IMR-90 (cell line): ENCODE measurements at regions not wholly inside any gene's neighbourhood (a gene's known extent, or its start where the extent isn't known, plus 50 kb on each side); places are given as distances from the start of the nearest gene placed in this dataset.

Experiments used
- ATAC-seq: fragments of 200-7000 bp; cut with Tn5 transposase; 2 replicates; pipeline ENCODE4 v1.9.1; 2020; ENCODE audit warnings: low read depth, mild to moderate bottlenecking, moderate library complexity
- BruUV-seq: library from RNA; stranded (reverse); fragments of 400-500 nt; replicated peaks from 2 replicates; lab custom pipeline; 2021; lab: Mats Ljungman, UMichigan
- CTCF ChIA-PET: fragments of 300-600 bp; formaldehyde crosslinking; extraction: SDS; loops from one replicate; lab custom pipeline; 2021; ENCODE audit warnings: antibody characterized with exemption; lab: Yijun Ruan, JAX
- POLR2A ChIA-PET: fragments of 300-600 bp; sonication (Branson Sonifier 250); formaldehyde crosslinking; loops from one replicate; lab custom pipeline; 2022; ENCODE audit warnings: antibody characterized with exemption; ENCODE audit not compliant: unreplicated experiment; lab: Charles Lee
- DNase-seq: peaks from one replicate; pipeline ENCODE4 v3.0.0; 2013
- H2AFZ ChIP-seq: replicated peaks from 2 replicates; pipeline ENCODE3; 2013; ENCODE audit warnings: low read length, mild to moderate bottlenecking; ENCODE audit not compliant: poor library complexity
- H2AK5ac ChIP-seq: 2 replicates; pipeline ENCODE4 v1.6.1; 2013; ENCODE audit warnings: low read depth, low read length, inconsistent platforms
- H2AK9ac ChIP-seq: replicated peaks from 2 replicates; pipeline ENCODE3; 2013; ENCODE audit warnings: mild to moderate bottlenecking, low read depth, low read length, moderate library complexity; ENCODE audit not compliant: poor library complexity
- H2BK120ac ChIP-seq: 2 replicates; pipeline ENCODE4 v1.6.1; 2013; ENCODE audit warnings: low read depth, low read length, inconsistent platforms
- H2BK15ac ChIP-seq: 3 replicates; pipeline ENCODE4 v1.6.1; 2013; ENCODE audit warnings: low read depth, low read length, inconsistent platforms
- H2BK20ac ChIP-seq: 2 replicates; pipeline ENCODE4 v1.6.1; 2013; ENCODE audit warnings: low read depth, mild to moderate bottlenecking, inconsistent platforms, low read length, moderate library complexity
- H2BK5ac ChIP-seq: 2 replicates; pipeline ENCODE4 v1.6.1; 2013; ENCODE audit warnings: mild to moderate bottlenecking, low read depth, low read length, inconsistent platforms; ENCODE audit not compliant: poor library complexity, severe bottlenecking
- H3K14ac ChIP-seq: replicated peaks from 2 replicates; pipeline ENCODE4 v1.6.1; 2013; ENCODE audit warnings: low read depth, low read length, inconsistent platforms
- H3K18ac ChIP-seq: 2 replicates; pipeline ENCODE4 v1.6.1; 2013; ENCODE audit warnings: low read depth, low read length, control low read depth
- H3K23ac ChIP-seq: 2 replicates; pipeline ENCODE4 v1.6.1; 2013; ENCODE audit warnings: low read depth, low read length, inconsistent platforms
- H3K27ac ChIP-seq: 2 replicates; pipeline ENCODE4 v1.5.1; 2013; ENCODE audit warnings: mild to moderate bottlenecking, control low read depth, low read length; ENCODE audit not compliant: insufficient read depth
- H3K27me3 ChIP-seq: 2 replicates; pipeline ENCODE4 v1.6.1; 2013; ENCODE audit warnings: low read length; ENCODE audit not compliant: control insufficient read depth, insufficient read depth
- H3K36me3 ChIP-seq: 2 replicates; pipeline ENCODE4 v1.6.1; 2013; ENCODE audit warnings: low read length, mixed read lengths; ENCODE audit not compliant: control insufficient read depth, insufficient read depth
- H3K4ac ChIP-seq: 2 replicates; pipeline ENCODE4 v1.6.1; 2013; ENCODE audit warnings: low read depth, low read length, inconsistent platforms
- H3K4me1 ChIP-seq: 2 replicates; pipeline ENCODE4 v1.6.1; 2013; ENCODE audit warnings: low read length, mixed read lengths; ENCODE audit not compliant: control insufficient read depth, insufficient read depth
- H3K4me2 ChIP-seq: 2 replicates; pipeline ENCODE4 v1.6.1; 2013; ENCODE audit warnings: low read depth, mild to moderate bottlenecking, control low read depth, low read length, moderate library complexity
- H3K4me3 ChIP-seq: 2 replicates; pipeline ENCODE4 v1.5.1; 2013; ENCODE audit warnings: low read depth, mild to moderate bottlenecking, control low read depth, low read length, moderate library complexity; ENCODE audit not compliant: insufficient read depth
- H3K56ac ChIP-seq: 2 replicates; pipeline ENCODE4 v1.6.1; 2013; ENCODE audit warnings: low read length, inconsistent platforms; ENCODE audit not compliant: insufficient read depth; ENCODE audit errors: extremely low read depth
- H3K79me1 ChIP-seq, 2 experiments: 2 replicates each; pipeline ENCODE4 v1.6.1; 2013; ENCODE audit warnings: low read length in 2 of 2, inconsistent platforms in 1 of 2, low read depth in 1 of 2
- H3K9ac ChIP-seq: 2 replicates; pipeline ENCODE4 v1.6.1; 2013; ENCODE audit warnings: low read depth, low read length, control low read depth
- H3K9me1 ChIP-seq: 2 replicates; pipeline ENCODE4 v1.6.1; 2013; ENCODE audit warnings: low read length, inconsistent platforms; ENCODE audit not compliant: insufficient read depth
- H3K9me3 ChIP-seq: 2 replicates; pipeline ENCODE4 v1.6.1; 2013; ENCODE audit warnings: low read length; ENCODE audit not compliant: control insufficient read depth, insufficient read depth
- H4K20me1 ChIP-seq: 2 replicates; pipeline ENCODE4 v1.6.1; 2013; ENCODE audit warnings: low read length, inconsistent platforms; ENCODE audit not compliant: insufficient read depth
- H4K5ac ChIP-seq: 2 replicates; pipeline ENCODE4 v1.6.1; 2013; ENCODE audit warnings: mild to moderate bottlenecking, low read depth, low read length, control low read depth
- H4K8ac ChIP-seq, 2 experiments: 2 replicates each; pipeline ENCODE4 v1.6.1; 2013; ENCODE audit warnings: low read depth in 2 of 2, low read length in 2 of 2, control low read depth in 1 of 2, inconsistent platforms in 1 of 2
- H4K91ac ChIP-seq: 2 replicates; pipeline ENCODE4 v1.6.1; 2013; ENCODE audit warnings: low read depth, low read length, inconsistent platforms; ENCODE audit not compliant: insufficient read depth
- BHLHE40 ChIP-seq: fragments of 150-350 bp; IDR thresholded peaks from 2 replicates; pipeline ENCODE4 v1.6.1; 2016; ENCODE audit warnings: mild to moderate bottlenecking, low read depth, low read length
- CEBPB ChIP-seq: IDR thresholded peaks from 2 replicates; pipeline ENCODE4 v1.6.1; 2012; ENCODE audit warnings: low read depth, low read length, improper control_type of control experiment
- CHD1 ChIP-seq: IDR thresholded peaks from 2 replicates; pipeline ENCODE4 v1.6.1; 2012; ENCODE audit warnings: low read depth, low read length, improper control_type of control experiment
- CTCF ChIP-seq: conservative IDR thresholded peaks from 2 replicates; pipeline ENCODE4 v1.5.1; 2012; ENCODE audit warnings: mild to moderate bottlenecking, low read depth, low read length, improper control_type of control experiment
- ELK1 ChIP-seq: fragments of 150-350 bp; IDR thresholded peaks from 2 replicates; pipeline ENCODE4 v1.6.1; 2016; ENCODE audit warnings: low read depth, mild to moderate bottlenecking, low read length, moderate library complexity, borderline replicate concordance
- FOS ChIP-seq: fragments of 150-350 bp; IDR thresholded peaks from 2 replicates; pipeline ENCODE4 v1.6.1; 2016; ENCODE audit warnings: low read depth, low read length
- MAFK ChIP-seq: IDR thresholded peaks from 2 replicates; pipeline ENCODE4 v1.6.1; 2012; ENCODE audit warnings: low read depth, low read length, improper control_type of control experiment
- MAZ ChIP-seq: IDR thresholded peaks from 2 replicates; pipeline ENCODE4 v1.6.1; 2012; ENCODE audit warnings: low read depth, mild to moderate bottlenecking, low read length, improper control_type of control experiment, moderate library complexity, borderline replicate concordance
- MXI1 ChIP-seq: IDR thresholded peaks from 2 replicates; pipeline ENCODE4 v1.6.1; 2012; ENCODE audit warnings: low read depth, mild to moderate bottlenecking, low read length, moderate library complexity, borderline replicate concordance
- NFE2L2 ChIP-seq: fragments of 150-350 bp; IDR thresholded peaks from 2 replicates; pipeline ENCODE4 v1.6.1; 2016; ENCODE audit warnings: low read depth, mild to moderate bottlenecking, low read length
- POLR2A ChIP-seq: IDR thresholded peaks from 2 replicates; pipeline ENCODE4 v1.6.1; 2012; ENCODE audit warnings: mild to moderate bottlenecking, low read depth, low read length
- RAD21 ChIP-seq: IDR thresholded peaks from 2 replicates; pipeline ENCODE4 v1.6.1; 2012; ENCODE audit warnings: low read length, improper control_type of control experiment
- RCOR1 ChIP-seq: IDR thresholded peaks from 2 replicates; pipeline ENCODE4 v1.6.1; 2012; ENCODE audit warnings: mild to moderate bottlenecking, low read length, improper control_type of control experiment; ENCODE audit not compliant: insufficient replicate concordance
- RFX5 ChIP-seq: IDR thresholded peaks from 2 replicates; pipeline ENCODE4 v1.8.0; 2012; ENCODE audit warnings: low read depth, mild to moderate bottlenecking, low read length, moderate library complexity
- SMC3 ChIP-seq: fragments of 150-350 bp; IDR thresholded peaks from 2 replicates; pipeline ENCODE4 v1.6.1; 2016; ENCODE audit warnings: low read depth, mild to moderate bottlenecking, antibody characterized with exemption, low read length, moderate library complexity
- USF2 ChIP-seq: fragments of 150-350 bp; IDR thresholded peaks from 2 replicates; pipeline ENCODE4 v1.6.1; 2017; ENCODE audit warnings: mild to moderate bottlenecking, antibody characterized with exemption, low read length, low read depth
- WGBS, 2 experiments: methylation state at CpG; one replicate each; pipeline versions ENCODE4 v1.1.5 to v1.1.7; 2013; ENCODE audit warnings: missing lambda C conversion rate in 2 of 2; ENCODE audit not compliant: insufficient read length in 1 of 2; ENCODE audit errors: extremely low coverage in 2 of 2; 5-methylcytosine and 5-hydroxymethylcytosine counted together
- dilution Hi-C: fragments of 300-500 bp; cut with HindIII; formaldehyde crosslinking; loops from one replicate; pipeline ENCODE4 v1.14.3; 2018; ENCODE audit warnings: low sequenced_read_pairs; ENCODE audit not compliant: unreplicated experiment
- in situ Hi-C: fragments of 300-500 bp; cut with MboI; formaldehyde crosslinking; loops from 3 replicates; pipeline ENCODE4 v1.14.3; 2019; ENCODE audit warnings: low sequenced_read_pairs, inconsistent platforms, mixed read lengths
- intact Hi-C: fragments of 100-400 bp; cut with micrococcal nuclease; formaldehyde crosslinking; loops from 2 replicates; pipeline ENCODE4 v1.10.0; 2022

GRCh38 chr16:9286930-9287329 lies 195.5 kb downstream of the HAPSTR1 start:
- no peak overlapping the region for H3K56ac ChIP-seq
- in situ Hi-C loops (no loop called here), dilution Hi-C loops (no loop called here), intact Hi-C loops (no loop called here)
- no peaks in the 10 kb centered on the region for H3K79me1 ChIP-seq
- H3K27me3 ChIP-seq: no peaks in the 10 kb centered on the region
- H2AK9ac ChIP-seq: no peak overlapping the region
- H2BK15ac ChIP-seq: no peak overlapping the region
- H2AK5ac ChIP-seq: no peak overlapping the region
- H3K4me2 ChIP-seq: no peak overlapping the region
- no peak overlapping the region for H2BK20ac ChIP-seq
- H2BK120ac ChIP-seq: no peak overlapping the region
- CTCF ChIA-PET: no interaction called here
- H3K18ac ChIP-seq: no peak overlapping the region
- no peaks in the 10 kb centered on the region for H3K9me1 ChIP-seq
- H4K8ac ChIP-seq: no peak overlapping the region
- no peak overlapping the region for H4K91ac ChIP-seq
- H3K4me3 ChIP-seq: no peak overlapping the region
- DNase-seq: no peak
- H3K4ac ChIP-seq: no peak overlapping the region
- H4K5ac ChIP-seq: no peak overlapping the region
- BruUV-seq: no TSS peak
- H3K14ac ChIP-seq: no peak overlapping the region
- POLR2A ChIA-PET: no interaction called here
- H3K9me3 ChIP-seq: no peaks in the 10 kb centered on the region
- no peak overlapping the region for H3K23ac ChIP-seq
- H2AFZ ChIP-seq: no peak overlapping the region
- no peak overlapping the region for H3K9ac ChIP-seq
- H2BK5ac ChIP-seq: no peak overlapping the region
- TF ChIP-seq ELK1: no peak
- TF ChIP-seq CEBPB: no peak
- TF ChIP-seq MAFK: no peak
- TF ChIP-seq POLR2A: no peak
- TF ChIP-seq RFX5: no peak
- no peak for TF ChIP-seq SMC3
- TF ChIP-seq RAD21: no peak
- TF ChIP-seq USF2: no peak
- no peak for TF ChIP-seq RCOR1
- no peak for TF ChIP-seq CTCF
- no peak for TF ChIP-seq FOS
- no peak for TF ChIP-seq MXI1
- TF ChIP-seq BHLHE40: no peak
- TF ChIP-seq NFE2L2: no peak
- no peak for TF ChIP-seq CHD1
- no peak for TF ChIP-seq MAZ
- H3K36me3 ChIP-seq: no peaks in the 10 kb centered on the region
- no peak for ATAC-seq
- H4K20me1 ChIP-seq: no peaks in the 10 kb centered on the region
- no peak overlapping the region for H3K27ac ChIP-seq
- WGBS, 2 experiments: no CpG with 5 or more reads among the region's 3 CpGs
- no peaks in the 10 kb centered on the region for H3K4me1 ChIP-seq
